ENCODE measurements at regions not wholly inside any gene's neighbourhood (a gene's known extent, or its start where the extent isn't known, plus 50 kb on each side); places are given as distances from the start of the nearest gene placed in this dataset.

GRCh38 chr2:2493496-2493895 lies 162.4 kb upstream of the MYT1L start:
- Mint-ChIP-seq H3K36me3 (no peaks in the 10 kb centered on the region), H3K27ac (no peak overlapping the region), H3K4me3 (no peak overlapping the region), H3K4me1 (no peaks in the 10 kb centered on the region), H3K9me3 (no peaks in the 10 kb centered on the region), H3K27me3 (ENCODE audit: insufficient read depth, low read depth) (no peaks in the 10 kb centered on the region)
- DNase-seq (ENCODE audit: low spot score) = no peak
- Histone ChIP-seq H3F3A (ENCODE audit: low read depth) (no peaks in the 10 kb centered on the region), H3K79me2 (ENCODE audit: low read depth) (no peaks in the 10 kb centered on the region), H3K4me1 (no peaks in the 10 kb centered on the region), H3K9me3 (ENCODE audit: low read depth) (no peaks in the 10 kb centered on the region), H3K9ac (no peak overlapping the region), H2AFZ (replicated peaks) (no peak overlapping the region), H3K36me3 (no peaks in the 10 kb centered on the region), H3K4me2 (no peak overlapping the region), H4K20me1 (ENCODE audit: low read depth) (no peaks in the 10 kb centered on the region), H3K4me3 (no peak overlapping the region), H3K27ac (no peak overlapping the region), H3K27me3 (no peaks in the 10 kb centered on the region)
- TF ChIP-seq EZH2phosphoT487 (IDR thresholded peaks at IDR 0.05) (no peak), EZH2 (IDR thresholded peaks at IDR 0.05) (no peak), CTCF (IDR thresholded peaks at IDR 0.05) (no peak)

- H2AFZ ChIP-seq (replicated peaks) = no peak overlapping the region
- H3K27me3 ChIP-seq = no peaks in the 10 kb centered on the region
- no peak overlapping the region for H3K4me3 Mint-ChIP-seq
- H3K27ac ChIP-seq = no peak overlapping the region
- TF ChIP-seq EZH2phosphoT487 (IDR thresholded peaks at IDR 0.05) (no peak), EZH2 (IDR thresholded peaks at IDR 0.05) (no peak), CTCF (IDR thresholded peaks at IDR 0.05) (no peak)
- H3K4me1 ChIP-seq = no peaks in the 10 kb centered on the region
- H3K9me3 ChIP-seq (ENCODE audit: low read depth) = no peaks in the 10 kb centered on the region
- H3K27ac Mint-ChIP-seq = no peak overlapping the region
- no peaks in the 10 kb centered on the region for H3K79me2 ChIP-seq (ENCODE audit: low read depth)
- no peak overlapping the region for H3K4me3 ChIP-seq
- no peaks in the 10 kb centered on the region for H4K20me1 ChIP-seq (ENCODE audit: low read depth)
- no peak overlapping the region for H3K4me2 ChIP-seq
- H3K27me3 Mint-ChIP-seq (ENCODE audit: insufficient read depth, low read depth) = no peaks in the 10 kb centered on the region
- H3F3A ChIP-seq (ENCODE audit: low read depth) = no peaks in the 10 kb centered on the region
- no peaks in the 10 kb centered on the region for H3K36me3 Mint-ChIP-seq
- H3K9me3 Mint-ChIP-seq = no peaks in the 10 kb centered on the region
- H3K4me1 Mint-ChIP-seq = no peaks in the 10 kb centered on the region
- DNase-seq (ENCODE audit: low spot score) = no peak
- H3K9ac ChIP-seq = no peak overlapping the region
- no peaks in the 10 kb centered on the region for H3K36me3 ChIP-seq
Observed at GRCh38 chr2:2492800-2493199, 161.7 kb upstream of the MYT1L start.

GRCh38 chr2:2491964-2492363 lies 160.9 kb upstream of the MYT1L start:
- no peak overlapping the region for H3K27ac Mint-ChIP-seq

More at GRCh38 chr2:2491964-2492363, 160.9 kb upstream of the MYT1L start:
- no peaks in the 10 kb centered on the region for H3K27me3 ChIP-seq
- no peaks in the 10 kb centered on the region for H4K20me1 ChIP-seq (ENCODE audit: low read depth)
- Mint-ChIP-seq H3K4me3 (no peak overlapping the region), H3K4me1 (no peaks in the 10 kb centered on the region), H3K36me3 (no peaks in the 10 kb centered on the region), H3K27me3 (ENCODE audit: insufficient read depth, low read depth) (no peaks in the 10 kb centered on the region), H3K9me3 (no peaks in the 10 kb centered on the region)
- H3F3A ChIP-seq (ENCODE audit: low read depth) = no peaks in the 10 kb centered on the region
- no peak overlapping the region for H3K9ac ChIP-seq
- no peak overlapping the region for H2AFZ ChIP-seq (replicated peaks)
- no peak for DNase-seq (ENCODE audit: low spot score)
- no peaks in the 10 kb centered on the region for H3K4me1 ChIP-seq
- H3K9me3 ChIP-seq (ENCODE audit: low read depth) = no peaks in the 10 kb centered on the region
- TF ChIP-seq CTCF (IDR thresholded peaks at IDR 0.05) (no peak), EZH2phosphoT487 (IDR thresholded peaks at IDR 0.05) (no peak), EZH2 (IDR thresholded peaks at IDR 0.05) (no peak)
- H3K4me3 ChIP-seq = no peak overlapping the region
- no peak overlapping the region for H3K4me2 ChIP-seq
- no peaks in the 10 kb centered on the region for H3K36me3 ChIP-seq
- no peak overlapping the region for H3K27ac ChIP-seq
- no peaks in the 10 kb centered on the region for H3K79me2 ChIP-seq (ENCODE audit: low read depth)
